HCT116 (cell line): ENCODE measurements at regions not wholly inside any gene's neighbourhood (a gene's known extent, or its start where the extent isn't known, plus 50 kb on each side); places are given as distances from the start of the nearest gene placed in this dataset.

ENCODE experiments used
- CEBPB ChIP-seq: IDR thresholded peaks from 2 replicates; pipeline ENCODE4 v1.6.1; 2012; ENCODE audit warnings: low read depth
- CTCF ChIP-seq, 3 experiments: fragments of 200-600 bp in 1 of 3; sonication (generic) in 1 of 3; IDR thresholded peaks in 2 of 3; conservative IDR thresholded peaks in 1 of 3; 2 replicates each; pipeline ENCODE4 v1.5.1; 2012 to 2017; ENCODE audit warnings: low read depth in 2 of 3, low read length in 2 of 3, antibody characterized with exemption in 1 of 3, borderline replicate concordance in 1 of 3, control low read depth in 1 of 3, mild to moderate bottlenecking in 1 of 3, mixed read lengths in 1 of 3, mixed run types in 1 of 3, moderate library complexity in 1 of 3; ENCODE audit not compliant: insufficient read depth in 1 of 3
- ELF1 ChIP-seq: IDR thresholded peaks from 2 replicates; pipeline ENCODE4 v1.6.1; 2012; ENCODE audit warnings: low read depth, borderline replicate concordance
- JUND ChIP-seq: IDR thresholded peaks from 2 replicates; pipeline ENCODE4 v1.6.1; 2012
- POLR2AphosphoS5 ChIP-seq: IDR thresholded peaks from 2 replicates; pipeline ENCODE4 v1.6.1; 2011; ENCODE audit warnings: mild to moderate bottlenecking, low read depth, low read length, moderate library complexity
- RAD21 ChIP-seq: IDR thresholded peaks from 2 replicates; pipeline ENCODE4 v1.6.1; 2012; ENCODE audit warnings: low read depth, mild to moderate bottlenecking
- SP1 ChIP-seq: IDR thresholded peaks from 2 replicates; pipeline ENCODE4 v1.6.1; 2012; ENCODE audit warnings: low read depth
- YY1 ChIP-seq: IDR thresholded peaks from 2 replicates; pipeline ENCODE4 v1.6.1; 2011; ENCODE audit warnings: low read length, low read depth, moderate library complexity, mild to moderate bottlenecking; ENCODE audit not compliant: insufficient replicate concordance; ENCODE audit errors: extremely low read depth
- ZBTB33 ChIP-seq: IDR thresholded peaks from 2 replicates; pipeline ENCODE4 v1.6.1; 2011; ENCODE audit warnings: mild to moderate bottlenecking, low read length, moderate library complexity; ENCODE audit not compliant: insufficient replicate concordance; ENCODE audit errors: extremely low read depth
- ZNF274 ChIP-seq: fragments of 200-500 bp; sonication (Bioruptor generic); IDR thresholded peaks from 2 replicates; pipeline ENCODE4 v1.6.1; 2014; ENCODE audit warnings: mild to moderate bottlenecking, low read depth, low read length, inconsistent platforms
- TF ChIP-seq, protein P1 (sequence below): IDR thresholded peaks from 2 replicates; pipeline ENCODE4 v1.6.1; 2012

DNA sequence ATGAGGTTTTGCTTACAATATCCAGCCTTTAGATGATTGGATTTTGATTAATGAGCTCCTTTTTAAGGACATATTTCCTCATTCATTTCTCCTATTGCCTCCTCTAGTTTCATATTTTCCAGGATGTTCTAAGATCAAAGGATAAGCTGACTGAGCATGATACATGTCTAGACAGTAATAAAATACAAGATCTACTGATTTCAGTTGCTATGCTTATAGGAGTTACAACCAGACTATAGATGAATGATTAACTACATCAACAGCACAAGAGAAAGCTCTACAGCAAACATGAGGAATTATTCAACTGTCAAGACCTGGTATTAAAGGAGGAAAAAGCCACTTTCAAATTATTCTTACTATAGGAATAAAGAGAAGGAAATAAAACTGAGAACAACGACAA lies 85.0 kb upstream of the LINC00305 start:
- TF ChIP-seq POLR2AphosphoS5: no peak
- no peak for TF ChIP-seq CEBPB
- no peak for TF ChIP-seq ZNF274
- no peak for TF ChIP-seq CTCF (IDR thresholded peaks at IDR 0.05 in 2 of 3, conservative IDR thresholded peaks at IDR 0.05 in 1 of 3; ENCODE audit: borderline replicate concordance in 1 of 3, insufficient read depth in 1 of 3, low read depth in 2 of 3, low read length in 2 of 3)
- no peak for TF ChIP-seq YY1
- TF ChIP-seq ELF1: no peak
- TF ChIP-seq, protein P1, sequence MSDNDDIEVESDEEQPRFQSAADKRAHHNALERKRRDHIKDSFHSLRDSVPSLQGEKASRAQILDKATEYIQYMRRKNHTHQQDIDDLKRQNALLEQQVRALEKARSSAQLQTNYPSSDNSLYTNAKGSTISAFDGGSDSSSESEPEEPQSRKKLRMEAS: no peak
- no peak for TF ChIP-seq RAD21
- no peak for TF ChIP-seq JUND
- no peak for TF ChIP-seq ZBTB33
- no peak for TF ChIP-seq SP1
